T-helper 1 cell treated with Interleukin-12 subunit alpha and Interleukin-12 subunit beta and Interleukin-4 antibody, amounts not matched to agents 30 ng/mL and 1 ng/mL, for 36 hours (primary cell): ENCODE measurements at regions not wholly inside any gene's neighbourhood (a gene's known extent, or its start where the extent isn't known, plus 50 kb on each side); places are given as distances from the start of the nearest gene placed in this dataset.
"Not testable (repeated sequence)": the region's sequence is repeated elsewhere in the genome, so short reads cannot be mapped to it uniquely, and the experiment has no call there.

ENCODE experiments used
- intact Hi-C: fragments of 100-400 bp; cut with micrococcal nuclease; formaldehyde crosslinking; loops from one replicate; pipeline ENCODE4 v1.15.1; 2024

DNA sequence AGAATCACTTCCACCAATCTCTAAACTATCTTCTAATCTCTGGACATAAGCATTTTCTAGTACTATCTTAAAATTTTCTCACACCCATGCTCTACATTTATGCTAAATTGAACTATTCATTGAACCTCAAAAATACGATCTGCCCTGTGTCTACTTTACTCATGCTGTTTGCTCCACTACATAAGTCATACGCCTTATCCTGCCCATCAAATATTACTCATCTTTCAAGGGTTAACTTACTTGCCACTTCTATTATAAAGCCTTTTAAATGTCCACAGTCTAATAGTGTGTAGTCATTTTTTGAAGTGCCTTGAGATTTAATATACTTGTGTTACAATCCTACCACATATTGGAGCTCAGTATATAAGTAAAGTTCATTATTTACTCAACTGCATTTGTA is 727.7 kb upstream of the SLIT2 start:
- intact Hi-C loops: no loop called here

DNA sequence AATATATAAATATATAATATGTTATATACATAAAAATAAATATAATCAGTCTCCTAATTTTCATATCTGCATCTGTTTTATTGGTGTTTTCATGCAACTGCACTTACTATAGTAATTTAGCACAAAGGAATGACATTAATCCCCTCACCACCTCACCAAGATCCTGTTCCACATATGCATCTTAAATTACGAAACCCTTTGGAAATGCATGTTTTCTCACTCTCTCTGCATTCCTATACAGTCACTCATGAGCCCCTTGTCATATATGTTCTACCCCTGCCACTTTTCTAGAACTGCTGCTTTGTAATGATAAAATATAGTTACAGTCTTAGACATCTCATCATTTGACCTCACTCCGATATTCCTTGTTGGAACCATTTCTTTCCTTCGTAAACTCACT is 728.7 kb upstream of the SLIT2 start:
- intact Hi-C loops: no loop called here

DNA sequence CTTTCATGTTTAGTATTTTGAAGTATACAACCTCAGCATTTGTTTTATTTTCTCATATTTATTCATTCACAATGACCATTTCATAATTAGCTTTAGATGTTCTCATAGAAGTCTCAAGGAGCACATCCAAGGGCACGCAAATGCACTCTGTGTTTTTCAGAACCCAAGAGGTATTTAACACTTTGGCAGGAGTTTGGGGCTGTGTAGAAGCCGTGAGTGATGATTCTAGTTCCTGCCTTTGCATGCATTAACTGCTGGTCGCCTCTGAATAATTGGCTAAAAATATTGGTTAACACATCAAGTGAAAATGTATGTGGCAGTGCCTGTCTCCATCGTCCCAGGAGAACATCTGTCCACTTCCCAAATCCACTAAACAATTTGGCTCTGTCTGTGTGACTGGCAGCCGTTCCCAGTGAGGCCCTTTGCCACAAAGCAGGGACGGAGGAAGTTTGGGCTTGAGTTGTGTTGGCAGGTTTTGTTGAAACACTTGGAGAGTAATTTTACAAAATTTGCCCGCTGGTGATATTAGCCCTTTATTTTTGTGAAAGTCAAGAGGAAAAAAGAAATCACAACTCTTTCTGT is 730.7 kb upstream of the SLIT2 start:
- intact Hi-C loops: no loop called here

DNA sequence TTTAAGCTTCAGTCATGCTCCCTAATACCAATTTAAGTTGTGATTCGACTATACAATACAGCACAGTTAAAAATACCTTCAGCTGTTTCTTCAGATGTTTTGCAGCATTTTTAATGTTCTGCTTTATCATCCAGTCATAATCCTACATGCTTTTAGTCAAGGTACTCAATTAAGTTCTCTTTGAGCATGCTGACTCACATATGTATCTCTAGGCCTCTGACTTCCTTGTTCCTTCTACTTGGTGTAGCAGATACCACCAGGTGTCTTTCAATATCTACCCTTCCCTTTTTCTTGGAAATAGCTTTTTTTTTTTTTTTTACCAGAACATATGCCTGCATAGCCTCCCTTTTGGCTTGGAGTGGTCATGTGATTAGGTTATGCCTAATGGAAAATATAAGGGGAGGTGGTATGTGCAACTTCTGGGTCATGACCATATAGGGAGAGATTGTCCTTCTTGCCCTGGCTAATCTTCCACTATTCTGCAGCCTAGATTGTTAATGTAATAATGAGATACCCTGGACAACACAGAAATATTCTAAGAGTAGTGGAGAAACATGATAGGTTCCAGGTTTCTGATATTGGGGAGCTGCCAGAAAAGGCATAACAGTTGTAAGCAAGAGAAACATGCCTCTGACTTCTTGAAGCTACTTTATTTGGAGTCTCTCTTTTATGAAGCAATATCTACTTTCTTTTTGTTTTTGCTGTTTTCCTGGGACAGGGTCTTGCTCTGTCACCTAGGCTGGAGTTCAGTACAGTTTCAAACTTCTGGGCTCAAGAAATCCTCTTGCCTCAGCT is 737.2 kb upstream of the SLIT2 start:
- intact Hi-C loops: no loop called here

DNA sequence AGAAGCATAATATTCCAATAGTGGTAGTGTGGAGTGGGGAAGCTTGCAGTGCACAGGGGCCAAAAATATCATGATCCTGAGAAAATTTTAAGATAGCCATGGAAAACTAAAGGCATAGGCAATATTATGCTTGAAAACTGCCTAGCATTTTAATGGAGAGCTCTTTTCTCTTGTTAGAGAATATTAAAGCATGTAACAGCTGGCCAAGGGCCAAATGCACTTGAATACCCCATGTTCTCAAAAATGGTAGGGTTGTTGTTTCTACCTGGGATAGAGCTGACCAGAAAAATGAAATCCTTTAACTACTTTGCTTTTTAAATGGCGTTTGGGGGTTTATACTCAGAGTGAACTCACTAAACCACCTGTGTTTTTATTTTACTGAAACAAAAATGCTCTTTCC is 739.6 kb upstream of the SLIT2 start:
- intact Hi-C loops: no loop called here

DNA sequence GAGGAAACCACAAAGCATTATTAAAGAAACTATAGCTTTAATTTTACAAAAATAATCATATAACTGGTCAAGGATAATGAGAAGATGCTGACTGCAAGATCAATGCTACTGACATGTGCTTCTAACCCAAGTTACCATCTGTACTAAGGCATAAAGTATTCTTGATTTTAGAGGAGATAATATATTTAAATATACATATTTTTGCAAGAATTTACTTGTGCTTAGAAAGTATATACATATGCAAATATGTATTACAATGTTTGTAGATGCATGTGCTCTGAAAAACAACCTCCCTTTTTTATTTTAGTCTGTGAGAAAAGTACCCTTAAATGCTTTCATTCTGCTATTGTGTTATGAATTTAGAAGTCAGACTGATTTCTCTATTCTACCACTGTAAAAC is 740.7 kb upstream of the SLIT2 start:
- intact Hi-C loops: no loop called here

DNA sequence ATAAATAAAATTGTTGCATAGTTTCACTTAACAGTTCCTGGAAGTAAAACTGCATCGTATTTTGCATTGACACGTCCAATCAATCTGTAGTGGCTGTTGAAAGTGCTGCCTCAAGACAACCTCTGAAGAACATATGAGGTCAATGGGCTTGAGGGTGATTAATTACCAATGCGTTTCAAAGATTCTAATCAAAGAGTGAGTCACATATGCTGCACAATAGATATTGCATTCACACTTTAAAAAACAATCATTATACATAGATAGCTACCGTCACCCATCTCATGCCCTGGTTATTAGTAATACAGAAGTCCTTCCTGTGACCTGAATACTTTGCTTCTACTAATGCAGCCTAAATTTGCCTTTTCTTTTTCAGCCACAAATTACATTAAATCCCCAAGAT is 743.3 kb upstream of the SLIT2 start:
- intact Hi-C loops: no loop called here

DNA sequence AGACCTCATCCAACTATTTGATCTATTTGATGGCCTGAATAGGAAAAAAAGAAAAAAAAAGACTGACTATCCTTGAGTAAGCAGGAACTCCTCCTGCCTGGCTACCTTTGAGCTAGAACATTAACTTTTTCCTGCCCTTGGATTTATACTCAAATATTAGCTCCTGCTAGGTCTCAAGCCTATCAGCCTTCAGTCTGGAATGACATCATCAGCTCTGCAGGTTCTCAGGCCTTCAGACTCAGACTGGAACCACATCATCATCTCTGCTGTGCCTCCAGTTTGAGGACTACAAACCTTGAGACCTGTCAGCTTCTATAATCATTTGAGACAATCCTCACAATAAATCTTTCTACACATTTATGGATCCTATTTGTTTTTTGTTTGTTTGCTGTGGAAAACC is 754.0 kb upstream of the SLIT2 start:
- intact Hi-C loops: no loop called here

DNA sequence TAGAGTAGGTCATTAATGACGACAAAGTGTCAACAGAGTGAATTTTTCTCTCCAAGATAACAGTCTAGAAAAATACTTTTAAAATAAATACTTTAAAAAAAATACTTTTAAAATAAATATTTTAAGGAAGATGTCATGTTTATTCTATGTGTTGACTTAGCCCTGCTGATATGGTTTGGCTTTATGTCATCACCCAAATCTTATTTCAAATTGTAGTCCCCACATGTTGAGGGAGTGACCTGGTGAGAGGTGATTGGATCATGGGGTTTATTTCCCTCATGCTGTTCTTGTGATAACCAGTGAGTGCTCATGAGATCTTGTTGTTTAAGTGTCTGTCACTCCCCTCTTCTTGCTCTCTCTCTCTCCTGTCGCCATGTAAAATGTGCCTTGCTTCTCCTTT is 754.9 kb upstream of the SLIT2 start:
- intact Hi-C loops: no loop called here

DNA sequence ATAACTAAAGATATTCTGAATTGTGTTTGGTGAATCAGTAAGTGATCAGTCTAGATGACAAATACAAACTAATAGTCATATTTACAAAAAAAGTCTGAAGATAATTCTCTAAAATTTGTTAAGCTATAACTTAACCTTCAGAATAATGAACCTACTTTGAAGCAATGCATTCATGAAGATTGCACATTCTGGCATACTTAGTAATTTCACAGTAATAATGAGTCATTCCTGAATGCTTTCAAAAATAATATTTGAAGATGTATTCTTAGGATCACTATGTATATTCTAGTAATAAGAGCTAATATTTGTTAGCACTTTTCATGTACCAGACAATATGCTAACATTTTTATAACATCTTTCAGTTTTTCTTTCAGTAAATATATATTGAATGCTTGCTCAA is 756.7 kb upstream of the SLIT2 start:
- intact Hi-C loops: no loop called here

DNA sequence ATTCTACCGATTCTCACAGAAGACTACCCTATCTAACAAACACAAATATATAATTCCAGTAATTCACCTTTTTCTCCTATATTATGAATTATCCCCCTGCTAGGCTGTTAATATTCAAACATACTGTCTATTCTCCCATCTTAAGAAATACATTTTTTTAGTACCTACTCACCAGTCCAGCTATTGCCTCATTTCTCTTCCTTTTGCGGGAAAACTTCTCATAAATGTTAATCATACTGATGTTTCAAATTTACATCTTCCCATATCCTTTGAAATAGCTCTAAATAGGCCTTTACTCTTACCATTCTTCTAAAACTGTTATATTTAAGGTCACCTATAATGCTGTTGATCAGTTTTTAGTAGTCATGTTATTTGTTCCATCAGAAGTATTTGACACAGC is 759.1 kb upstream of the SLIT2 start:
- intact Hi-C loops: no loop called here

DNA sequence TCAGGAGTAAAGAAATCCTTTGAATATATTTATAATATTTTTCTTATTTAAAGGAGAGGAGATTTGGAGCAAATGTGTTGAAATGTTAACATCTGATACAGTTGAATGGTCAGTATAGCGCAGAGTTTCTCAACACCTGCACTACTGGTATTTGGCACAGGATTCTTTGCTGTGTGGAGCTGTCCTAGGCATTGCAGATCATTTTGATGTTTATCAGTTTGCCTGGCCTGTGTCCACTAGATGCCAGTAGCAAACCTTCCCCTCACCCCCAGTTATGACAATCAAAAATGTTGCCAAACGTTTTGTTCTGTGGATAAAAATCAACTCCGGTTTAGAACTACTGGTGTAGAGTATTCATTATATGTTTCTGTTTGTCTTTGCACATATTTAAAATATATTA is 765.3 kb upstream of the SLIT2 start:
- intact Hi-C loops: no loop called here

DNA sequence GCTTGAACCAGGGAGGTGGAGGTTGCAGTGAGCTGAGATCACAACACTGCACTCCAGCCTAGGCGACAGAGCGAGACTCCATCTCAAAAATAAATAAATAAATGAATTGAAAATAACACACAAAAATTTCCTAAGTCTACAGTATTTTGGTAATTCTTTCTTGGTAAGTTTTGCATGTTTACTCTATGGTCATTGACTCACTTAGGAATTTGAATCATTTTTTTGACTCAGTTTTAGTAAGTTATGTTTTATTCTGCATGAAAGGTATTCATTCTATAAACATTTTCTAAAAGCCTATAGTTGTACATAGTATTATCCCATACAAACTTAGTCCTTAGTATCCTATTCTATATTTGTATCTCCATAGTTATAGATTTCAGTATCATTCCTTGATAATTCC is 772.9 kb upstream of the SLIT2 start:
- intact Hi-C loops: no loop called here

DNA sequence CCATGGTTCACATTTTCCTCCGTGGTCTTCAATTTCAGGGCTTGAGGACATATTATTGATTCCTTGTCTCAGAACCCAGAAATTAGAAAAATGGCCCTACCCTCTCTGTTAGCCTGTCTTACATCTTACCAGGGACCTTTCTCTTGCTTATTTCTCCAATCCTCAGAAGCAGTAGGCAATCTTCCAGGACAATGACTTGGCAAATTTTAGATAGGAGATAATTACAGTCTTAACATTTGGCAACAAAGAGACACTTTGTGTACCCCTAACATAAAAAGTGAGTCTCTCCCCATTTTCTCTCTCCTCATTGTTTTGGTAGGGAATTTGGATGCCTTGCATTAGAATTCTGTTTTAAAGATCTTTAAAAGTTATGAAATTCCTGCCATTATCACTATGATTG is 778.1 kb upstream of the SLIT2 start:
- intact Hi-C loops: no loop called here

DNA sequence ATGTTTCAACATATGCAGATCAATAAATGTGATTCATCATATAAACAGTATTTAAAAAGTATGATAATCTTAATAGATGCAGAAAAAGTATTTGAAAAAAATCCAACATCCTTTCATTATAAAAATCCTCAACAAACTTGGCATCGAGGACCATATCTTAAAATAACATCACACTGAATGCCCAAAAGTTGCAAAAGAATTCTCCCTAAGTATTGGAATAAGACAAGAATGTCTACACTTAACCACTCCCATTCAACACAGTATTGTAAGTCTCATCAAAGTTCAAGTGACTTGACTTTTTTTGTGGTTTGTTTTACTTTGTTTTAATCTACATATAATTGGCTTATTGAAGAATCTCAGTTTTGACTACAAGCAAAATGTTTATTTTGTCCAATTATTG is 779.0 kb upstream of the SLIT2 start:
- intact Hi-C loops: no loop called here

DNA sequence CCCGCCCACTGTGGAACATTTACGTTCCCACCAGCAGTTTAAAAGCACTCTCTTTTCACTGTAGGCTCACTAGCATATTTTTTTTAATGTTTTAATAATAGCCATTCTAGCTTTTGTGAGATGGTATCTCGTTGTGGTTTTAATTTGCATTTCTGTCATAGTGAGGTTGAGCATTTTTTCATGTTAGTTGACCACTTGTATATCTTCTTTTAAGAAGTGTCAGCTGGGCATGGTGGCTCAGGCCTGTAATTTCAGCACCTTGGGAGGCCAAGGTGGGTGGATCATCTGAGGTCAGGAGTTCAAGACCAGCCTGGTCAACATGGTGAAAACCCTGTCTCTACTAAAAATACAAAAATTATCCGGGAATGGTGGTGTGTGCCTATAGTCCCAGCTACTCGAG is 781.7 kb upstream of the SLIT2 start:
- intact Hi-C loops: not testable (repeated sequence)

DNA sequence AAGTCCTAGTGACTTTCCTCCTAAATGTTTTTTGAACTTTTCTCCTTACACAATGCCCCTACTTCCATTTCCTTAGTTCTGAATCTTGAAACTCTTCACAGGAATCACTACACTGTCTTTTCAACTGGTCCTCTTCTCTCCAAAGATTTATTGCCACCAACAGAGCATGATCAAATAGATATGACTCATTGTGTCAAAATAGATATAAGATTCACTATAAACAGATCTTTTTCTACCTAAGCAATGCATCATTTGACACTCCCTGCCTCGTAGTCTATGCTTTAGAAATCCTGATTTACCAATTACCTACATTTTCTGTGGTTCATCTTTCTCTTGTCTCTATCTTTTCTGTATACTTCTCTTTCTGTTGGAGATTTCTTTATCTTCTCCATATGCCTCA is 789.6 kb upstream of the SLIT2 start:
- intact Hi-C loops: no loop called here

DNA sequence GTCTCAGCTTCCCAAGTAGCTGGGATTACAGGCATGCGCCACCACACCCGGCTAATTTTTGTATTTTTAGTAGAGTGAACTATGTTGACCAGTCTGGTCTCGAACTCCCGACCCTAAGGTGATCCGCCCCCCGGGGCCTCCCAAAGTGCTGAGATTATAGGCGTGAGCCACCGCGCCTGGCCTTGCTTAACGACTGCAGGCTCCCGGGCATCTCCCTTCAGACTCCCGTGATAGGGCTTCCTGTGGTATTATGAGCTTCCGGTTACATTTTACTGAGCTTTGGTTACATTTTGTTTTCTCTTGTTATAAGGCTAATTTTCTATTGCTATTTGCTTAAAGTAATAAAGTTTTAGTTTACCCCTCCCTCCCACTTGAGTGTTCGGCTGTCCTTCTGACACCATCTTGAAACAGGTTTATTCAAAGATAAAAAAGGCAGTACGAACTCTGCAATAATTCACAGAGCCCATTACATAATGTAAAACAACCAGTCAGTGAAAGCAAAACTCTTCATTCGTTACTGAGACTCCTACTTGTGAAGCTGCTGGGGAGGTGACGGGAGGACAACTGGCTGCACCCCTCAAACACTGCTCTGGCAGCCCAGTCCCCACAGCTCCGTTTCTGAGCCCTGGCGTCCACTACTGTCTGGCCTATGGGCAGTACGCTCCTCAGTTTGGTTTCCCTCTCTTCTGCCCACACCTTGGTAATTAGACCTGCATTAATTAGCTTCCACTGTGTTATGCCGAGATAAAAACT is 795.7 kb upstream of the SLIT2 start:
- intact Hi-C loops: no loop called here

DNA sequence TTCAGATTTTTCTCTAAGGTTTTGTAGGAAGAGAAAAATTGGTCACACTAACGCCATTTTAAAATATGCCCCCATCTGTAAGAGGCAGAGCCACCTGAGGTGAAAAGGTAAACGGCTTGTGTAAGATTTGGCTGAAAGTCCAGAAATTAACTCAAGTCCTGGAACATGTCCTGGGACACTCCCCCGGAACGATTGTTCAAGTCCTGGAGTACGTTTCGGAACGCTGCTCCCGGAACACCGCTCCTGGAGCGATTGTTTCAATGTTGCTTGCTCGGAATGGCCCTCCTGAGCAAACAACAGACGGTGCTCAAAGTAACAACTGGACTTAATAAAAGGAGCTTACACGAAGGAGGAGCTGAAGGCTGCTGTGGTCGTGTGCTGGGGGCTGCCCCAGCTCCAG is 796.5 kb upstream of the SLIT2 start:
- intact Hi-C loops: no loop called here

DNA sequence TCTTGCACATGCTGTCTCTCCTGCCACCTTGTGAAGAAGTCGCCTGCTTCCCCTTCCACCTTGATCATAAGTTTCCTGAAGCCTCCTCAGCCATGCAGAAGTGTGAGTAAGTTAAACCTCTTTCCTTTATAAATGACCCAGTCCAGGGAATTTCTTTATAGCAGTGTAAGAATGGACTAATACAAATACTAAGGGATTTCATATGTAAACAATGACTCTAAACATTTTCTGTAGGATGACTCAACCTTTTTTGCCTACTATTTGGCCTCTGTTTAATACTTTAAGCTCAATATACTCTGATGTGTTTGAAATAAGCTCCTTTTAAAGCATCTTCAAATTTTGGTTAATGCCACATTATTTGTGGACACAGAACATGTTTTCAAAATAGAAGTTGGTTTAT is 813.5 kb upstream of the SLIT2 start:
- intact Hi-C loops: no loop called here

DNA sequence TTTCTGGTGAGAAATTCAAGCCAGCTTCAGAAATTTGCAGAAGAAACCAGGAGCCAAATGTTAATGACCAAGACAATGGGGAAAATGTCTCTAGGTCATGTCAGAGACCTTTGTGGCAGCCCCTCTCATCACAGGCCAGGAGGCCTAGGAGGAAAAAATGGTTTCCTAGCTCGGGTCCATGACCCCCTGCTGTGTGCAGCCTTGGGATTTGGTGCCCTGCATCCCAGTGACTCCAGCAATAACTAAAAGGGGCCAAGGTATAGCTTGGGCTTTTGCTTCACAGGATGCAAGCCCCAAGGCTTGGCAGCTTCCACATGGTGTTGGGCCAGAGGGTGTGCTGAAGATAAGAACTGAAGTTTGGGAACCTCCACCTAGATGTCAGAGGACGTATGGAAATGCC is 814.7 kb upstream of the SLIT2 start:
- intact Hi-C loops: no loop called here

DNA sequence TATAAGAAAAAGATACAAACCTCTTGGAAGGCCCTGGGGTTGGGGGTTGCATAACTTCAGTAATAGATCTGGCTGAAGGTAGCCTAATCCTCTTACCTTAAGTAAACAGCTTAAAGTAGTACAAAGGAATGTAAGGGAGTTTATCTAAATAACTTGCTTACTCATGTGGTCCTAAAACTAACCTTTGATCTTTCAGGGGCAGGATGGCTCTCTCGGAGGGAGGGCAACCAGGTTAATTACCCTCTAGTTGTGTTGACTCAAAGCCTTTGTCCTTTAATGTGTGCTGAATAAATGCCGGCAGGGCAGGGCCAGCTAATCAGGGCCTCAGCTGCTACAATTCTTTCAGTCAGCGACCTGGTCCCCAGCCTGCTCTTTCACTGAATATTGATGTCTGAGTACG is 822.0 kb upstream of the SLIT2 start:
- intact Hi-C loops: no loop called here

DNA sequence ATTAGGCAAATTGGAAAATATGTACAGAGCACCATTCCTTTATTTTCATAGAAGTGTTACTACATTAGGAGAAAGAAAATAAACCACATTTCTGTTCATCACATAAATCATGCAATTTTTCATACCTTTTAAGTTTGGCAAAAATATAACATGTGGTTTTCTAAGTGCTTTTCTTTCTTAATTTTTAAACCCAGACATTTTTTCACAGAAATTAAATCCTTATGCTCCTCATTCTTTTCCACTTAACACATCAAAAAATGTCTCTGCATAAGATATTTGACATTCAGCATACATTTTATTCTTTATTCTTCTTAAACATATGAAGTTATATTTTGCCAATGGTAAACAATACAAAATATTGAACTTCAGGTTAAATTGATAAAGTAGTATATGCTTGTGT is 826.6 kb upstream of the SLIT2 start:
- intact Hi-C loops: no loop called here
